OCI-LY7 (cell line): ENCODE measurements at regions not wholly inside any gene's neighbourhood (a gene's known extent, or its start where the extent isn't known, plus 50 kb on each side); places are given as distances from the start of the nearest gene placed in this dataset.

Experiments used
- CTCF ChIP-seq: fragments of 200-600 bp; sonication (generic); conservative IDR thresholded peaks from 2 replicates; pipeline ENCODE4 v1.5.1; 2014; ENCODE audit warnings: mild to moderate bottlenecking, antibody characterized with exemption, low read length, moderate library complexity, mixed read lengths
- EZH2phosphoT487 ChIP-seq: fragments of 200-600 bp; sonication (generic); IDR thresholded peaks from 2 replicates; pipeline ENCODE4 v1.6.1; 2018; ENCODE audit warnings: low read depth, borderline replicate concordance, mild to moderate bottlenecking, mixed run types, antibody characterized with exemption, low read length, moderate library complexity, mixed read lengths

DNA sequence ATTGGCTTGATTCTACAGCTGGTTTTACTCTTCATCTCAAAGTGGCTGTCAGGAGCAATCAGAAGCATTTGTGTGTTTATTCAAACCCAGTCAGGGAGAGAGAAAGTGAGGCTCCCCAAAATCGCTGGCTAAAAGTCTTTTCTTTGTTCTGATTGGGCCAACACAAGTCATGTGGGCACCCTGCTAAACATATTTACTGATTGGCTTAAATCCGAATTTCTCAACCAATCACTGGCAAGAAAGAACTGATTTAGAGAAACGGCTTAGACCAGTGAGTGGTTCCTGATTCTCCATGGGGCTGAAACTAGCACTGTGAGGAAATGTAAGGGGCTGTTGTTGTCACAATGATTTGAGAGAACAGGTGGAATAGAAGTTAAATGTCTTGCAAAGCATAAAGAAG lies 98.9 kb upstream of the PDZRN3 start:
- TF ChIP-seq CTCF (no peak), EZH2phosphoT487 (no peak)
